Left renal pelvis (tissue), 4 donors: ENCODE measurements at regions not wholly inside any gene's neighbourhood (a gene's known extent, or its start where the extent isn't known, plus 50 kb on each side); places are given as distances from the start of the nearest gene placed in this dataset.

Experiments
- DNase-seq, 4 donors: peaks; one replicate each; pipeline ENCODE4 v3.0.0-alpha.2; 2013; ENCODE audit warnings: low read depth in 4 of 4, low spot score in 3 of 4

DNA sequence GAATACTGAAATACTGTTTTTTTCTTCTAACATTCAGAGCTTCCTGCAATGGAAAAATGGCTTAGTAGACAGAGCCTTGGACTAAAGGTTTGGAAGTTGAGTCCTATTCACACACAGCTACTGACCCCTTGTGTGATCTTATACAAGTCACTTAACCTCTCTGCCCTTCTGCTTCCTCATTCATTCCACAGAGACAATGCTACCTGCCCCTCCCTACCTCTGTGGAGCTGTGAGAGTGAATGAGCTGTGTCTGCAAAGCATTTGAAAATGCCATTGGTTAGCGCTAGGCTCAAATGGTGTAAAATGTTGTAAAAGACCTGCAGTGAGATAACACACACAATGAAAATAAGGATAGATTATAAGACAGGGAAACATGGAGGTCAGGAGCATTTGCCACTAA is 214.4 kb downstream of the BARHL2 start:
- DNase-seq = no peak

DNA sequence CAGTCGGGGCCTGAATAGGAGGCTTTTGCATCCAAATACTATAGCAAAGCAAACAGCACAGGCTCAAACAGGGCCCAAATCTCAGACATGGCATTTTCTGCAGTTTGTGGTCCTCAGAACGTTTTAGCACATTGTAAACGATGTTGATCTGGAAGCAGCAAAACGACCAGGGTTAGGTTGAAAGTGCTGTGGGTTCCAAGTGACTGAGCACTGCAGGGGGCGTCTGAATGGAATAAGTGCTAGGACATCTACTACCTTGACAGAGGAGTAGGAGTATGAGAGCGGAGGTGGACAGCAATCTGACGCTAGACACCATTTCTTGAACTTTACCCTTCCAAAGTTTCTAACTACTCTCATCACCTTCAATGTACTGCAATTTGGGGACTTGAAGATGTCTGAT is 214.9 kb downstream of the BARHL2 start:
- no peak for DNase-seq

DNA sequence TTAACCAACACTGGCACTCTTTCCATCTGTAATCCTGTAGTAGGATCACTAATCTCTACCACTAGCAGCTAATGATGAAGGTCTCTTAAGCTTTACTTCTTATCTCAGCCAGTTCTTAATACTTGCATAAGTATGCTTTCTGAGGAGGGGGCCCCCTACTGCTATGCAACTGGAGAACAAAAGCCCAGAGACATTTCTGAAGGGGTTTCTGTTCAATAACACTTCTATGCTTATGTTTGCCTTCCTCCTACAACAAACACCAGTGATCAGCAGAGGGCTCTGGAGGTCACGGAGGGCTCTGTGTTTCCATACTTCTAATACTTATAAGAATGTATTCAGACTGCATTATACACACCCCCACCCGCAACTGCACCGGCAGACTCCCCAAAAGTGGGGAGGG is 215.8 kb downstream of the BARHL2 start:
- DNase-seq = no peak

DNA sequence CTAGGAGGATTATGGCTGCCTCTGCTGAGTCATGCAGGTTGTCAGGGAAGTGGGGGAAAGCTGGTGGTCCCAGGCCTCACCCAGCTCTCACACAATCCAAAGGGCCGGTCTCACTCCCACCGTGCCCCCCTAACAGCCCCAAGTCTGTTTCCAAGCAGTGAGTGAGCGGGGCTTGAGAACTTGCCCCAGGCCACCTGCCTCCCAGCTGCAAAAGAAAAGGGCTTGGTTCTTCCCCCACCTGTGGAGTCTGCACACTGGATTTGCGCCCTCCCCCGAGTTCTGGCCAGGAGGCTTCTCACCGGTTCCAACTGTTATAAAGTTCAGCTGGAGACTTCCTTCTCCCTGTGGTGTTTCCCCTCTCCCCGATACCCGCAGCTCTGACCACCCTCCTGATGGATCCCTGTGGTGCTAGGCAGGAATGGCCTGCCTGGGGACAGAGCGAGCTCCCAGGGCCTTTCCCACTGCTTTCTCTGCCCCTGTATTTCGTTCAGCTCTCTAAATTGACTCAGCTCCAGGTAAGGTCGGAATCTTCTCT is 222.3 kb downstream of the BARHL2 start:
- DNase-seq = no peak

- DNase-seq = no peak
Measured at GRCh38 chr1:90488451-90488850, 228.7 kb downstream of the BARHL2 start.

DNA sequence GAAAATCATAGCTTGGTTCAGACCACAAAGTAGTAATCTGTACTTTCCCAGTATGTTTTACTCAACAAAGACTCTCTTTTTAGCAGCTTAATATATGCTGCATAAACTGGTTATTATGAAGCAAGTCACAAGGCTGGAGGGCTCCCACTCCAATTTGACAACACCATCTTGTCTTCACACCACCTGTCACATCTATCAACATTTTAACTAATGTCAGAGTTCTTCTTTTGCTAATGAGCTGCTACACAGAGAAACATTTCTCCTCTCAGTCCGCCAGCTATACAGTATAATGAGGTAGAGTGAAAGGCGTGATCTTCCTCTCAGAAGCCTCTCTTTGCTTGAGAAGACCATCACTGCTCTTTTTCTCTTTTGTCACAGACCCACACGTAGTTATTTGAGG is 230.1 kb downstream of the BARHL2 start:
- no peak for DNase-seq

- DNase-seq = no peak
Measured at GRCh38 chr1:90486134-90486824, 230.8 kb downstream of the BARHL2 start.

- DNase-seq = no peak
Measured at GRCh38 chr1:90480271-90480835, 236.7 kb downstream of the BARHL2 start.

GRCh38 chr1:90476994-90477393 is 240.1 kb downstream of the BARHL2 start:
- no peak for DNase-seq

DNA sequence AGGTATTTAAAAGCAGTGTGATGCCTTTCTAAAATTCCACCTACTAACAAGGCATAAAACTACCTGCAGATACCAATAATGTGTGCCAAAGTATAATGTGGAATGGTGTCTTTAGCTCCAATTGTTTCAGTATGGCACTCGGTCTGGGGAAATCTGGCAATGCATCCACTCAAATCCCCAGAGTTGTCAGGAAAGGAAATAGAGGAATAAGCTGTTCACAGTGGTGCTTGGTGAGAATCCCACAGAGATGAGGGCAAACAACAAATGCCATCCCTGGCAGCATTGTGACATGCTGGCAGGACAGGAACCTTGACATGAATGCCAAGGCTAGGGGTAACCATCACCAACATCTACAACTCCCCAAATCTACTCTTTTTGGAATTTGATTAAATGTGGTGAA is 240.7 kb downstream of the BARHL2 start:
- no peak for DNase-seq

DNA sequence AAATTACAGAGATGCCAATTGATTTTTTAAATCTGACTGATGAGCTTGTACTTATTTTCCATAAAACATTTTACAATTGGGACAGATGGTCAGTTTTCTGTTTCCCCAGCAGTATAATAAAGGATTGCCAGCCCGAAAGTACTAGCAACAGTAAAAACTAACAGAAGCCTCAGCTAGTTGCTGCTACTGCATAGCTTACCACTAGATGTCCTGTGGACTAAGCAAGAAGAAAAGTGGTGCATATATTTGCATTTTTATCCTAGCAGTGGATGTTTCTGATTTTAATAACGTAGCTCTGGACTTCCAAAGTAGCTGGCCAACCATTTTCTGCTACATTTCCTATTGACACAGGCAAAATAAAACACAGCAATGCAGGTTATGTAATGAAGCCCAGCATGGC is 241.5 kb downstream of the BARHL2 start:
- no peak for DNase-seq

DNA sequence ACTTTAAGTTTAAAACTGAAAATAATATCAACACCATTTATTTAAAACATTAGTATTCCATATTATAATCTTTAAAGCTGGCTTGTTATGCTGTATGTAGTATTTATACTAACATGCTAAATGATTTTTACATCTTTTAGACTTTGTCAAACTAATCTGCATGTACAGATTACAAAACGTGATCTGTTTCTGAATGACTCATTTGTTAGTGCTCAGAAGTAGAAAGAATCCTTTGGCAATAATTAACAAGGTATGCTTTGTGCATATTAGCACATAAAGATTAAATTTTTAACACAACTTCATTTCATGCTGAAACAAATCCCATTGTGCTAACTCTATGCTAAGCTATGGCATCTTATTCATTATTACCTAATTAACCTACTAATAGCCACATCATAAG is 242.4 kb downstream of the BARHL2 start:
- no peak for DNase-seq

DNA sequence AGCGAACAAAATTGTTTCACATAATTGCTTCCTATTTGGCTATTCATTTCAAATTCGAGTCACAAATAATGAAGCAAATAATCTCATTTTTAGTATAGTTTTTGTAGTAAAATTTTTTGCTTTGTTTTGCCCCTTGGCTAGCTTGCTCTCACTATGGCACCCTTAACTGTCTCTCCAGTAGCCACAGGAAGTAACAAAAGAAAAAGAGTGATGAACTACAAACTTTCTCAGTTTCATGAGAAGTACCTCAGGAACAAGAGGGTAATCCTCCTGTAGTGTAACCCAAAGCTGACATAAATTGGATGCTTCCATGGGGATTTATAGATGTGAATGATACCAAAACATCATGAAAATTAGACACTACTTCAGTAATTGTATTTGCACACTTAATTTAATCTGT is 242.9 kb downstream of the BARHL2 start:
- no peak for DNase-seq

- DNase-seq = no peak
Measured at GRCh38 chr1:90472775-90473174, 244.3 kb downstream of the BARHL2 start.

GRCh38 chr1:90459570-90459969 is 257.5 kb downstream of the BARHL2 start:
- DNase-seq = no peak

DNA sequence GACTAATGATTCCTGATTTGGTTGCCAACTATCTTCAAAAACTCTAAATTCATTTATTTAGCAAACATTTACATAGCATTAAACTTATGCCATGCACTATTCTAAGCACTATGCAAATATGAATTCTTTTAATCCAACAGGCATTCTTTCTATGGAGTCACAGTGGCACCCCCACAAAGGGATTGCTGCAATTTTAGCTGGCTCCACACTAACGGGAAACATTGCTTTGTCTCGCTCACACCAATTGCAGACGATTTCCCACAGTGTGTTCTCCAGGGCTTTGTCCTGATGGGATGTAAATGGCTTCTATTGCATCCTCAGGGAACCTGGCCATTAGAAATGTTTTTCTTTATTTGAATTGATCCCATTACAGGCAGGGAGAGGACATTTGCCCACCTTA is 259.1 kb downstream of the BARHL2 start:
- no peak for DNase-seq

DNA sequence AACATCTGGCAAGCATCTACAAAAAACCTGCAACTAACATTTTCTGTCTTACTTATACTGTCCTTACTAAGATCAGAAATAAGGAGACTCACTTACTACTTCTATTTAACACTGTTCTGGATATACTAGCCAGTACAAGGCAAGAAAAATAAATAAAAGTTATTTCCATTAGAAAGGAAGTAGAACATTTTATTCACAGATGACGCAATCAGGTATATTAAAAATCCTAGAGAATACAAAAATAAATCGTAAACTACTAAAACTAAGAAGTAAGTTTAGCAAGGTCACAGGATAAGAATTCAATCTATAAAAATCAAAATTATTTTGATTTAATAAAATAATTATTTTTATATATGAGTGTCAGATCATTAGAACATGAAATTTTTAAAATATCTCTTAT is 264.6 kb downstream of the BARHL2 start:
- no peak for DNase-seq

GRCh38 chr1:90443354-90443753 is 273.7 kb downstream of the BARHL2 start:
- DNase-seq = no peak

DNA sequence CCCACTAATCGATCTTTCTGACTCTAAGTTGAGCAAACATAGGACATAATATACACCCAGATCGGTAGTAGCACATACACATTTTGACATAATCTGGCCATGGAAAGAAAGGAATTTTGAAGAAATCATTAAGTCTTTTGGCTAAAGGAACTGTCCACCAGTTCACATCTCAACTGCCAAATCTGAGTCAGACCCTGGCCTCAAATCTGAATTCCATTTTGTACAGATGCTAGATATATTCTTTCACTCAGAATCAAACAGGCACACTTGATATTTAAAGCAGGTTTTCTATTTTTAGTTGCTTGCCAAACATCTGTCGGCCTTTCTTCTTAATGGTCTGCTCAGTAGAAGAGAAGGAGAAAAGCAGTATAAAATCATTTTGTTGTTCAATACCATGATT is 281.8 kb downstream of the BARHL2 start:
- no peak for DNase-seq

DNA sequence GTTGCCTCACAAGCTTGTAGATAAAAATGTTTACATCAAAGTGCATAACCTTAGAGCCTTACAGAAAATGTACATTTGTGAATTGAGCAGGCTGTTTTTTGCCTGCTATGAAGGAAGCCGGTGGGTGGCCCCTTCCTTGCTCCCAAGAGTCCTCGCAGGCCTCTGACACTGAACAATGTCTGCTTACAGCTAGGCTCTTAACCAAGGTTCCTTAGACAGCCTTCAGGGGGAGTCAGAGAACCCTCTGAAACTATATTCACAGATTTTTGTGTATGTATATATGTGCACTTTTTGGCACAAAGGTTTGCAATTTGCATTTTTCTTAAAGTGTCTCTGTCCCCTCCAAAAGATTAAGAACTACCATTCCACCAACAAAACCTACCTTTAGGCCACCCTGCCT is 282.6 kb downstream of the BARHL2 start:
- DNase-seq = no peak

DNA sequence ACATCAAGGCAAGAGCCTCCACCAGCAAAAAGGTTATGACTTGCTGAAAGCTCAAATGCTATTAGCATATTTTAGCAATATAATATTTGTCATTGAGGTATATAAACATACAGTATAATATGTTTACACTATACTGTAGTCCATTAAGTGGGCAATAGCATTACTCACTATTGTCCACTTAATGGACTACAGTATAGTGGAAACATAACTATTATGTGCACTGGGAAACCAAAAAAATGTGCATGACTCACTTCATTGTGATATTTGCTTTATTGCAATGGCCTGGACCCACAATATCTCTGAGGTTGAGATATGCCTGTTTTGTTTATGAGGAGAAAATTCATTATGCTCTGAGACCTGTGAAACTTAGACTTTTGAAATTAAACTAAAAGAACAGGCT is 300.0 kb downstream of the BARHL2 start:
- no peak for DNase-seq

- DNase-seq = no peak
Measured at GRCh38 chr1:90414201-90414600, 302.9 kb downstream of the BARHL2 start.

DNA sequence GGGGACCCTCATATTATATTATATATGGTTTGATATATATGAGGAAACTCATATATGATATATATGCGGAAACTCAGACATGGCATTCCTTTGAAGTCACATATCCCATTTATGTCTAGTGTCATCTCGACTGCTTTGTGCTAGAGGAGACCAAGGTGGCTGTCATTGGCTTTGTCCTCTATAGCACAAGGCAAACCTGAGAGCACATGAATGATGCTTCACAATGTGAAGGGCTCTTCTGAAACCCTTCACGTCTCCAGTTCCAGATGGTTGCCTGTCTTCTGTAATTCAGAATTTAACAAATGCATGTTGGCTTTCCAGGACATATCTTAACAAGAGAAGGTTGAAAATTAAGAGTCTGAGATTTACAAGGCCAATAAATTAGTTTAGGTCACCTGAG is 303.6 kb downstream of the BARHL2 start:
- DNase-seq = no peak
